HepG2 (cell line): ENCODE measurements at regions not wholly inside any gene's neighbourhood (a gene's known extent, or its start where the extent isn't known, plus 50 kb on each side); places are given as distances from the start of the nearest gene placed in this dataset.

Experiments used
- GFI1 ChIP-seq: sonication (generic); formaldehyde crosslinking; IDR thresholded peaks from 2 replicates; pipeline ENCODE4 v1.5.0; 2020; ENCODE audit warnings: missing genetic modification reagents, mild to moderate bottlenecking, borderline replicate concordance
- SIN3B ChIP-seq: fragments of 150-350 bp; IDR thresholded peaks from 2 replicates; pipeline ENCODE4 v1.6.1; 2014; ENCODE audit warnings: low read length
- TCF7L2 ChIP-seq: IDR thresholded peaks from 2 replicates; pipeline ENCODE4 v1.6.1; 2011; ENCODE audit warnings: mild to moderate bottlenecking, low read depth, low read length, moderate library complexity
- ZC3H13 ChIP-seq: sonication (generic); formaldehyde crosslinking; IDR thresholded peaks from 2 replicates; pipeline ENCODE4 v1.8.1; 2023; ENCODE audit warnings: mild to moderate bottlenecking, missing genetic modification reagents, moderate library complexity
- ZNF34 ChIP-seq: sonication (generic); formaldehyde crosslinking; IDR thresholded peaks from 2 replicates; pipeline ENCODE4 v1.4.0; 2020; ENCODE audit warnings: mild to moderate bottlenecking, missing genetic modification reagents, borderline replicate concordance
- ZNF431 ChIP-seq: sonication (generic); formaldehyde crosslinking; IDR thresholded peaks from 2 replicates; pipeline ENCODE4 v1.9.0; 2022; ENCODE audit warnings: missing genetic modification reagents, low read depth, mild to moderate bottlenecking, borderline replicate concordance
- TF ChIP-seq, protein P1 (sequence below): sonication (generic); formaldehyde crosslinking; IDR thresholded peaks from 2 replicates; pipeline ENCODE4 v1.4.0; 2020; ENCODE audit warnings: mild to moderate bottlenecking, missing genetic modification reagents
- TF ChIP-seq, protein P2 (sequence below): sonication (generic); formaldehyde crosslinking; IDR thresholded peaks from one replicate; pipeline ENCODE4 v1.5.1; 2020; ENCODE audit warnings: mild to moderate bottlenecking, missing genetic modification reagents; ENCODE audit errors: not compliant biosample characterization
- TF ChIP-seq, protein P3 (sequence below): sonication (generic); formaldehyde crosslinking; conservative IDR thresholded peaks from 2 replicates; pipeline ENCODE4 v1.8.0; 2022; ENCODE audit warnings: mild to moderate bottlenecking, moderate library complexity, missing genetic modification reagents

DNA sequence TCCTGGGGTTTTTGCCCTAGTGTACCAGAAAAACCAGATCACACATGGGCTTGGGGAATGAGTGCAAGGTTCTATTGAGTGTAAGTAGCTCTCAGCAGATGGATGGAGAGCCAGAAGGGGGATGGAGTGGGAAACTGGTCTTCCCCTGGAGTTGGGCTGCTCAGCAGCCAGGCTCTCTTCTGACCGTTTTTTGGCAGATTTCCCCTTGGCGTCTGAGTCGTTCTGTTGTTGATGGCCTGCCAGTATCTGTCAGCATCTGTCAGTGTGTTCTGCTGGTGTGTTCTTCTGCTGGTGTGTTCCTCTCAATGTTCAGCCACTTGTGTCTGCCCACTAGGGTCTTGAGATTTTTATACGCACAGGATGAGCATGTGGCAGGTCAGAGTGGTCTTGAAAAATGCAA lies 633.9 kb upstream of the CPEB2 start (continued):
- TF ChIP-seq, protein P1, sequence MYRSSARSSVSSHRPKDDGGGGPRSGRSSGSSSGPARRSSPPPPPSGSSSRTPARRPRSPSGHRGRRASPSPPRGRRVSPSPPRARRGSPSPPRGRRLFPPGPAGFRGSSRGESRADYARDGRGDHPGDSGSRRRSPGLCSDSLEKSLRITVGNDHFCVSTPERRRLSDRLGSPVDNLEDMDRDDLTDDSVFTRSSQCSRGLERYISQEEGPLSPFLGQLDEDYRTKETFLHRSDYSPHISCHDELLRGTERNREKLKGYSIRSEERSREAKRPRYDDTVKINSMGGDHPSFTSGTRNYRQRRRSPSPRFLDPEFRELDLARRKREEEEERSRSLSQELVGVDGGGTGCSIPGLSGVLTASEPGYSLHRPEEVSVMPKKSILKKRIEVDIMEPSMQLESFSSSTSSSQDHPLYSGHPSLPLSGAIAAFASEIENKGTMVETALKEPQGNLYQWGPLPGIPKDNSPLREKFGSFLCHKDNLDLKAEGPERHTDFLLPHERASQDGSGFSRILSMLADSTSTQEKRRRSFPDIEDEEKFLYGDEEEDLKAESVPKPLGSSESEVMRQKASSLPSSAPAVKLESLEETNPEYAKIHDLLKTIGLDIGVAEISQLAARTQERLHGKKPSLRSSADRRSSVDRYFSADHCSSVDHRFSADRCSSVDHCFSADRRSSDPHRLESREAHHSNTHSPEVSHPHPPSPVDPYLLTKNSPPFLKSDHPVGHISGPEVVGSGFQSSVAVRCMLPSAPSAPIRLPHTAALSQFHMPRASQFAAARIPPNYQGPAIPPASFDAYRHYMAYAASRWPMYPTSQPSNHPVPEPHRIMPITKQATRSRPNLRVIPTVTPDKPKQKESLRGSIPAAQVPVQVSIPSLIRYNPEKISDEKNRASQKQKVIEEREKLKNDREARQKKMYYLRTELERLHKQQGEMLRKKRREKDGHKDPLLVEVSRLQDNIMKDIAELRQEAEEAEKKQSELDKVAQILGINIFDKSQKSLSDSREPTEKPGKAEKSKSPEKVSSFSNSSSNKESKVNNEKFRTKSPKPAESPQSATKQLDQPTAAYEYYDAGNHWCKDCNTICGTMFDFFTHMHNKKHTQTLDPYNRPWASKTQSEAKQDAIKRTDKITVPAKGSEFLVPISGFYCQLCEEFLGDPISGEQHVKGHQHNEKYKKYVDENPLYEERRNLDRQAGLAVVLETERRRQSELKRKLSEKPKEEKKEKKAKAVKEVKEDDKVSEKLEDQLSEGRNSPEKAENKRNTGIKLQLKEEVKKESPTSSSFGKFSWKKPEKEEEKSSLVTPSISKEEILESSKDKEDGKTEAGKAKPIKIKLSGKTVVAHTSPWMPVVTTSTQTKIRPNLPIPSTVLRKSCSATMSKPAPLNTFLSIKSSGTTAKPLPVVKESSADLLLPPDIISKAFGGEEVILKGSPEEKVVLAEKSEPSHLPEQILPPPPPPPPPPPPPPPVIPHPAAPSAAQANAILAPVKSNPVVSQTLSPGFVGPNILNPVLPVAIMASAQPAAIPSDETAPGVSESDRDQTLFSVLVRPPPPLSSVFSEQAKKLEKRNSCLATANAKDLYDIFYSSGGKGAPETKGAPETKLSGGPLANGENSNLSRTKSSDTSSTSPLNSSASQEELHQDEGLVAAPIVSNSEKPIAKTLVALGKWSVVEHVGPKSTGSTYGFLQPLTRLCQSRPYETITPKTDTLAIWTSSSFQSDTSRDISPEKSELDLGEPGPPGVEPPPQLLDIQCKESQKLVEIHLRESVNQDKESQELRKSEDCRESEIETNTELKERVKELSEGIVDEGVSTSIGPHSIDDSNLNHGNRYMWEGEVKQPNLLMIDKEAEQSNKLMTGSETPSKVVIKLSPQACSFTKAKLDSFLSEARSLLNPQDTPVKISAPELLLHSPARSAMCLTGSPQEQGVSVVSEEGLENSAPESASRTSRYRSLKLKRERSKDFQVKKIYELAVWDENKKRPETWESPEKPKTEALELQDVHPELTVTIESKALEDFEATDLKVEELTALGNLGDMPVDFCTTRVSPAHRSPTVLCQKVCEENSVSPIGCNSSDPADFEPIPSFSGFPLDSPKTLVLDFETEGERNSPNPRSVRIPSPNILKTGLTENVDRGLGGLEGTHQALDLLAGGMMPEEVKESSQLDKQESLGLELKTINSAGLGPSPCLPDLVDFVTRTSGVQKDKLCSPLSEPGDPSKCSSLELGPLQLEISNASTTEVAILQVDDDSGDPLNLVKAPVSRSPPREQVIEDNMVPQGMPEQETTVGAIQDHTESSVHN (CRISPR knock-in tag) = no peak
- TF ChIP-seq TCF7L2 (no peak), SIN3B (no peak), ZC3H13 (CRISPR knock-in tag) (no peak), GFI1 (CRISPR knock-in tag) (no peak), ZNF34 (CRISPR knock-in tag) (no peak), ZNF431 (CRISPR knock-in tag) (no peak)
- TF ChIP-seq, protein P2, sequence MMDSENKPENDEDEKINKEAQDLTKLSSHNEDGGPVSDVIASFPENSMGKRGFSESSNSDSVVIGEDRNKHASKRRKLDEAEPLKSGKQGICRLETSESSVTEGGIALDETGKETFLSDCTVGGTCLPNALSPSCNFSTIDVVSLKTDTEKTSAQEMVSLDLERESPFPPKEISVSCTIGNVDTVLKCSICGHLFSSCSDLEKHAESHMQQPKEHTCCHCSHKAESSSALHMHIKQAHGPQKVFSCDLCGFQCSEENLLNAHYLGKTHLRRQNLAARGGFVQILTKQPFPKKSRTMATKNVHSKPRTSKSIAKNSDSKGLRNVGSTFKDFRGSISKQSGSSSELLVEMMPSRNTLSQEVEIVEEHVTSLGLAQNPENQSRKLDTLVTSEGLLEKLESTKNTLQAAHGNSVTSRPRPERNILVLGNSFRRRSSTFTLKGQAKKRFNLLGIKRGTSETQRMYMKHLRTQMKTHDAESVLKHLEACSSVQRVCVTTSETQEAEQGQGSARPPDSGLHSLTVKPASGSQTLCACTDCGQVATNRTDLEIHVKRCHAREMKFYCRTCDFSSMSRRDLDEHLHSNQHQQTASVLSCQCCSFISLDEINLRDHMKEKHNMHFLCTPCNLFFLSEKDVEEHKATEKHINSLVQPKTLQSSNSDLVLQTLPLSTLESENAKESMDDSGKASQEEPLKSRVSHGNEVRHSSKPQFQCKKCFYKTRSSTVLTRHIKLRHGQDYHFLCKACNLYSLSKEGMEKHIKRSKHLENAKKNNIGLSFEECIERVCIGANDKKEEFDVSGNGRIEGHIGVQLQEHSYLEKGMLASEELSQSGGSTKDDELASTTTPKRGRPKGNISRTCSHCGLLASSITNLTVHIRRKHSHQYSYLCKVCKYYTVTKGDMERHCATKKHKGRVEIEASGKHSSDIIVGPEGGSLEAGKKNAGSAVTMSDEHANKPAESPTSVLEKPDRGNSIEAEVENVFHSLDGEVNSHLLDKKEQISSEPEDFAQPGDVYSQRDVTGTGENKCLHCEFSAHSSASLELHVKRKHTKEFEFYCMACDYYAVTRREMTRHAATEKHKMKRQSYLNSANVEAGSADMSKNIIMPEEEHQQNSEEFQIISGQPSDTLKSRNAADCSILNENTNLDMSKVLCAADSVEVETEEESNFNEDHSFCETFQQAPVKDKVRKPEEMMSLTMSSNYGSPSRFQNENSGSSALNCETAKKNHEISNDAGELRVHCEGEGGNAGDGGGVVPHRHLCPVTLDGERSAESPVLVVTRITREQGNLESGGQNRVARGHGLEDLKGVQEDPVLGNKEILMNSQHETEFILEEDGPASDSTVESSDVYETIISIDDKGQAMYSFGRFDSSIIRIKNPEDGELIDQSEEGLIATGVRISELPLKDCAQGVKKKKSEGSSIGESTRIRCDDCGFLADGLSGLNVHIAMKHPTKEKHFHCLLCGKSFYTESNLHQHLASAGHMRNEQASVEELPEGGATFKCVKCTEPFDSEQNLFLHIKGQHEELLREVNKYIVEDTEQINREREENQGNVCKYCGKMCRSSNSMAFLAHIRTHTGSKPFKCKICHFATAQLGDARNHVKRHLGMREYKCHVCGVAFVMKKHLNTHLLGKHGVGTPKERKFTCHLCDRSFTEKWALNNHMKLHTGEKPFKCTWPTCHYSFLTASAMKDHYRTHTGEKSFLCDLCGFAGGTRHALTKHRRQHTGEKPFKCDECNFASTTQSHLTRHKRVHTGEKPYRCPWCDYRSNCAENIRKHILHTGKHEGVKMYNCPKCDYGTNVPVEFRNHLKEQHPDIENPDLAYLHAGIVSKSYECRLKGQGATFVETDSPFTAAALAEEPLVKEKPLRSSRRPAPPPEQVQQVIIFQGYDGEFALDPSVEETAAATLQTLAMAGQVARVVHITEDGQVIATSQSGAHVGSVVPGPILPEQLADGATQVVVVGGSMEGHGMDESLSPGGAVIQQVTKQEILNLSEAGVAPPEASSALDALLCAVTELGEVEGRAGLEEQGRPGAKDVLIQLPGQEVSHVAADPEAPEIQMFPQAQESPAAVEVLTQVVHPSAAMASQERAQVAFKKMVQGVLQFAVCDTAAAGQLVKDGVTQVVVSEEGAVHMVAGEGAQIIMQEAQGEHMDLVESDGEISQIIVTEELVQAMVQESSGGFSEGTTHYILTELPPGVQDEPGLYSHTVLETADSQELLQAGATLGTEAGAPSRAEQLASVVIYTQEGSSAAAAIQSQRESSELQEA (CRISPR knock-in tag) = no peak
- TF ChIP-seq, protein P3, sequence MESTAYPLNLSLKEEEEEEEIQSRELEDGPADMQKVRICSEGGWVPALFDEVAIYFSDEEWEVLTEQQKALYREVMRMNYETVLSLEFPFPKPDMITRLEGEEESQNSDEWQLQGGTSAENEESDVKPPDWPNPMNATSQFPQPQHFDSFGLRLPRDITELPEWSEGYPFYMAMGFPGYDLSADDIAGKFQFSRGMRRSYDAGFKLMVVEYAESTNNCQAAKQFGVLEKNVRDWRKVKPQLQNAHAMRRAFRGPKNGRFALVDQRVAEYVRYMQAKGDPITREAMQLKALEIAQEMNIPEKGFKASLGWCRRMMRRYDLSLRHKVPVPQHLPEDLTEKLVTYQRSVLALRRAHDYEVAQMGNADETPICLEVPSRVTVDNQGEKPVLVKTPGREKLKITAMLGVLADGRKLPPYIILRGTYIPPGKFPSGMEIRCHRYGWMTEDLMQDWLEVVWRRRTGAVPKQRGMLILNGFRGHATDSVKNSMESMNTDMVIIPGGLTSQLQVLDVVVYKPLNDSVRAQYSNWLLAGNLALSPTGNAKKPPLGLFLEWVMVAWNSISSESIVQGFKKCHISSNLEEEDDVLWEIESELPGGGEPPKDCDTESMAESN (CRISPR knock-in tag) = no peak
